ENCODE measurements at regions not wholly inside any gene's neighbourhood (a gene's known extent, or its start where the extent isn't known, plus 50 kb on each side); places are given as distances from the start of the nearest gene placed in this dataset.

- no peaks in the 10 kb centered on the region for H3K79me2 ChIP-seq (replicated peaks; ENCODE audit: insufficient read depth, low read length)
- no peak for TF ChIP-seq CTCF (IDR thresholded peaks at IDR 0.05; ENCODE audit: poor library complexity, severe bottlenecking)
- TF ChIP-seq RAD21 (conservative IDR thresholded peaks at IDR 0.05), result no peak
- TF ChIP-seq TAF1 (IDR thresholded peaks at IDR 0.05; ENCODE audit: low read depth), result no peak
- TF ChIP-seq EZH2 (IDR thresholded peaks at IDR 0.05; ENCODE audit: borderline replicate concordance, insufficient read depth, low read length, poor library complexity, severe bottlenecking), result no peak
- no peak for TF ChIP-seq SMC3 (conservative IDR thresholded peaks at IDR 0.05; ENCODE audit: poor library complexity)
- no peaks in the 10 kb centered on the region for H3F3A ChIP-seq (ENCODE audit: insufficient read depth, low read length, poor library complexity, severe bottlenecking)
- no peak overlapping the region for H3K4me2 ChIP-seq (ENCODE audit: low read length)
- no peaks in the 10 kb centered on the region for H3K27me3 ChIP-seq (ENCODE audit: insufficient read depth, low read depth, low read length)
- no peaks in the 10 kb centered on the region for H4K20me1 ChIP-seq (ENCODE audit: insufficient read depth)
- H3K36me3 ChIP-seq (ENCODE audit: insufficient read depth, low read length), result no peaks in the 10 kb centered on the region
- no peaks in the 10 kb centered on the region for H3K9me3 ChIP-seq (ENCODE audit: low read length)
- H3K9ac ChIP-seq (ENCODE audit: low read length), result no peak overlapping the region
- H3K4me3 ChIP-seq (ENCODE audit: low read length), result no peak overlapping the region
- no peak overlapping the region for H3K27ac ChIP-seq (ENCODE audit: low read length)
- no peaks in the 10 kb centered on the region for H3K9me2 ChIP-seq (ENCODE audit: insufficient read depth, low read length)
- H2AFZ ChIP-seq (ENCODE audit: low read depth, low read length), result no peak overlapping the region
Measured at GRCh38 chr3:46083956-46084355, 56.7 kb upstream of the XCR1 start.

DNA sequence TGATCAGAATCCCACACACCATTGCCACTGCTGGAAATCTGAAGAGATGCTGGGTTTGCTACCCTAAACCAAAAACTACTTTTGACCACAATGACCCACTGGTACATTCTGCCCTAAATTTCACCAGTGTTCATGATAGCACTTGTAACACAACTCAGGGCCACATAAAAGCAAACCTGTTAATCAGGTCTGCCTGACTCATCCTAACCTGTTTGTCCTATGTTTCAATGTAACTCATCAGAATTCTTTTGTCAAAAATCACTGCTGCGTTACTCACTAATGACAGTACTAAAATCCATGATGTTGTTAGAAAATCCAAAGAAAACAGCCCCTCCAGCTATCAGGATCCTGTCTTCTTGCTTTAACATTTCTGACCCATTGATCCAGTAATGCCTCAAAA is 55.6 kb upstream of the XCR1 start:
- no peak overlapping the region for H3K4me2 ChIP-seq (ENCODE audit: low read length)
- no peak for TF ChIP-seq RAD21 (conservative IDR thresholded peaks at IDR 0.05)
- TF ChIP-seq, protein P1, sequence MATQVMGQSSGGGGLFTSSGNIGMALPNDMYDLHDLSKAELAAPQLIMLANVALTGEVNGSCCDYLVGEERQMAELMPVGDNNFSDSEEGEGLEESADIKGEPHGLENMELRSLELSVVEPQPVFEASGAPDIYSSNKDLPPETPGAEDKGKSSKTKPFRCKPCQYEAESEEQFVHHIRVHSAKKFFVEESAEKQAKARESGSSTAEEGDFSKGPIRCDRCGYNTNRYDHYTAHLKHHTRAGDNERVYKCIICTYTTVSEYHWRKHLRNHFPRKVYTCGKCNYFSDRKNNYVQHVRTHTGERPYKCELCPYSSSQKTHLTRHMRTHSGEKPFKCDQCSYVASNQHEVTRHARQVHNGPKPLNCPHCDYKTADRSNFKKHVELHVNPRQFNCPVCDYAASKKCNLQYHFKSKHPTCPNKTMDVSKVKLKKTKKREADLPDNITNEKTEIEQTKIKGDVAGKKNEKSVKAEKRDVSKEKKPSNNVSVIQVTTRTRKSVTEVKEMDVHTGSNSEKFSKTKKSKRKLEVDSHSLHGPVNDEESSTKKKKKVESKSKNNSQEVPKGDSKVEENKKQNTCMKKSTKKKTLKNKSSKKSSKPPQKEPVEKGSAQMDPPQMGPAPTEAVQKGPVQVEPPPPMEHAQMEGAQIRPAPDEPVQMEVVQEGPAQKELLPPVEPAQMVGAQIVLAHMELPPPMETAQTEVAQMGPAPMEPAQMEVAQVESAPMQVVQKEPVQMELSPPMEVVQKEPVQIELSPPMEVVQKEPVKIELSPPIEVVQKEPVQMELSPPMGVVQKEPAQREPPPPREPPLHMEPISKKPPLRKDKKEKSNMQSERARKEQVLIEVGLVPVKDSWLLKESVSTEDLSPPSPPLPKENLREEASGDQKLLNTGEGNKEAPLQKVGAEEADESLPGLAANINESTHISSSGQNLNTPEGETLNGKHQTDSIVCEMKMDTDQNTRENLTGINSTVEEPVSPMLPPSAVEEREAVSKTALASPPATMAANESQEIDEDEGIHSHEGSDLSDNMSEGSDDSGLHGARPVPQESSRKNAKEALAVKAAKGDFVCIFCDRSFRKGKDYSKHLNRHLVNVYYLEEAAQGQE (IDR thresholded peaks at IDR 0.05; ENCODE audit: borderline replicate concordance), result no peak
- no peak for TF ChIP-seq POLR2AphosphoS5 (IDR thresholded peaks at IDR 0.05)
- TF ChIP-seq EZH2 (IDR thresholded peaks at IDR 0.05; ENCODE audit: borderline replicate concordance, insufficient read depth, low read length, poor library complexity, severe bottlenecking), result no peak
- no peak for TF ChIP-seq SMC3 (conservative IDR thresholded peaks at IDR 0.05; ENCODE audit: poor library complexity)
- no peak for TF ChIP-seq CTCF (IDR thresholded peaks at IDR 0.05; ENCODE audit: poor library complexity, severe bottlenecking)
- TF ChIP-seq TAF1 (IDR thresholded peaks at IDR 0.05; ENCODE audit: low read depth), result no peak
- TF ChIP-seq MXI1 (conservative IDR thresholded peaks at IDR 0.05; ENCODE audit: poor library complexity, severe bottlenecking), result no peak
- no peak for TF ChIP-seq EP300 (conservative IDR thresholded peaks at IDR 0.05; ENCODE audit: poor library complexity, severe bottlenecking)
- H4K20me1 ChIP-seq (ENCODE audit: insufficient read depth), result no peaks in the 10 kb centered on the region
- H3K9me2 ChIP-seq (ENCODE audit: insufficient read depth, low read length), result no peaks in the 10 kb centered on the region
- H2AFZ ChIP-seq (ENCODE audit: low read depth, low read length), result no peak overlapping the region
- no peaks in the 10 kb centered on the region for H3K36me3 ChIP-seq (ENCODE audit: insufficient read depth, low read length)
- no peaks in the 10 kb centered on the region for H3K79me2 ChIP-seq (replicated peaks; ENCODE audit: insufficient read depth, low read length)
- no peaks in the 10 kb centered on the region for H3F3A ChIP-seq (ENCODE audit: insufficient read depth, low read length, poor library complexity, severe bottlenecking)
- H3K9ac ChIP-seq (ENCODE audit: low read length), result no peak overlapping the region
- H3K4me3 ChIP-seq (ENCODE audit: low read length), result no peak overlapping the region
- H3K27ac ChIP-seq (ENCODE audit: low read length), result no peak overlapping the region
- no peaks in the 10 kb centered on the region for H3K27me3 ChIP-seq (ENCODE audit: insufficient read depth, low read depth, low read length)
- no peaks in the 10 kb centered on the region for H3K9me3 ChIP-seq (ENCODE audit: low read length)
